Left forelimb (tissue), 1 donor: ENCODE measurements at regions not wholly inside any gene's neighbourhood (a gene's known extent, or its start where the extent isn't known, plus 50 kb on each side); places are given as distances from the start of the nearest gene placed in this dataset.
"Not testable (repeated sequence)": the region's sequence is repeated elsewhere in the genome, so short reads cannot be mapped to it uniquely, and the experiment has no call there.

Experiments
- DNase-seq: peaks from one replicate; pipeline ENCODE4 v3.0.0-alpha.2; 2018; ENCODE audit warnings: low spot score

- DNase-seq: no peak
Observed at GRCh38 chr18:10085416-10085815, 171.6 kb downstream of the VAPA start.

DNA sequence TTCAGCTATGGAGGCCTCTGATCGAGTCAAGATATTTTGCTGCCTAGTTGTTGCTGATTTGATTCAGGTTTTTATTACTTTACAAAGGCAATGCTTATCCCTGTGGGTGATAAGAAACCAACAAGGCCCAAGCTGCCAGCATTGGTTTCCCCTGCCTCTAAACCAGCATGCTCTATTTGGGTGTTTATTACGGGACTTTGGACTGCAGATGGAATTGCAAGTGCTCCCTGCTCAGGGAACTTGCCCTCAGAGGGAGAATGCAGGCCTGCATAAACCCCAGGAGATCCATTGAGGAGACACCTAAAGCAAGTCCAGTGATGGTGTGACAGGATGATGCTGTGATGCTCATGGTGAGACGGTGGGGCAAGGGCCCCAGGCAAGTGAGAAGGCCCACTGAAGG is 172.1 kb downstream of the VAPA start:
- DNase-seq: no peak

DNA sequence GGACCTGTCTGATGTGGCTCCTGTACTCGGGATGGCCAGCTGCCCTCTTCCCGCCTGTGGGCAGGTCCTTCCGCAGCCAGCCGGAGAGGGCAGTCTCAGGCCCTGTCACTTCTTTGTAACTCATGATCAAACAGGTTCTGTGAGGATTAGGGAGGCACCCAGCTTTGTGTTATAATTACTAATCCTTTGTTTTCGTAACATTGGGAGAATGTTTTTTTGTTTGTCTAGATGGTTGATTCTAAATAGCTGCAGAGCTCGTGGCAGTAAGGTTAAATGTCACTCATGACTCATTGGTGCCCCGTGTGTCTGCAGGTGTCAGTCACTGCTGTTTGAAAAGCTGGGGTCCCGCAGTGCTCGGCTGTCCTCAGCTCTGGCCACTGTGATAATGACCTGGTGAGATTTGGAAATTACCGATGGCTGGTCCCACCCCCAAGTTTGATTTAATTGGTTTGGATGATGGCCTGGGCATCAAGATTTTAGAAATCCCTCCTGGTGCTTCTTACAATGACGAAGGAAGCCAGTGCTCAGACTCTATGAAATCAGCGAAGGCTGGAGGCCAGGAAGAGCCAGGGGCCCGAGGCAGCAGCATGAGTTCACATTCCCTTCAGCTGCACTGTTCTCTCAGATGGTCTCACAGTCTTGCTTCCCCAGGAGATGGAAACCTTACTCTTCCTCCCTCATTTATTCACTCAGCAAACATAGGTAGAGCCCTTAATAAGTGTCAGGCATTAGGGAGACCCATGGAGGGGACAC is 172.8 kb downstream of the VAPA start:
- no peak for DNase-seq

DNA sequence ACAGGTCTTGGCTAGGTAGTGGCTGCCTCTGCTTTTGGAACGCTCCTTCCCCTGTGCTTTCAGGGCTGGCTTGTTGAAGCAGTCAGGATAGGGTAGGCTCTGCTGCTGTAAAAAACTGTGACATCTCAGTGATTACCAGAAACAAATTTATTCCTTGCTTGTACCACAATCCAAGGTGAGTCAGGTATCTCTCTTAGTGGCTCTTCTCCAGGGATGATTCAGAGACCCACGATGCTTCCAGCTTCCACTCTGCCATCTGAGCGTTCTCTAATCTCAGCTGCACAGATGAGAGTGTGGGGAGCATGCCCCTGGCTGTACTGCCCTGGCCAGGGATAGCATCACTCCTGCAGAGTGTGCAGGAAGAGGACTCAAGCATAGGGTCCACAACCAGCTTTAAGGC is 174.9 kb downstream of the VAPA start:
- DNase-seq: no peak

DNA sequence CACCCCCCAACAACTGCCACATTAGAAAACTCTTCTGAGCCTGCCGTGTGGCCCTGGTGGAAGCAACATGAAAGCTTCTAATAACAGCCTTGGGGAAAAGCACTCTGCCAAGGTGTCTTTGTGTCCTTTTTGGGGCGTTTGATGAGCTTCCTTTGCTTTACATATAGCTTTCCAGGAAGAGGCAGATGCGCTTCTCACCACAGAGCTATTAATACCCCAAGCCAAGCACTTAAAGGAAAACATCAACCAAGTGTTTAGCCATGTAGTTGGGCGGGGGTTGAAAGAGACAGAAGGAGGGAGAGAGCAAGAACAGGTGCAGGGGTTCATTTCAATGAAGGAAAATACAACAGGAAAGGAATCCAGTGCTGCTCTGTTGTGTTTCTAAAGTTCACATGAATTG is 176.1 kb downstream of the VAPA start:
- no peak for DNase-seq

DNA sequence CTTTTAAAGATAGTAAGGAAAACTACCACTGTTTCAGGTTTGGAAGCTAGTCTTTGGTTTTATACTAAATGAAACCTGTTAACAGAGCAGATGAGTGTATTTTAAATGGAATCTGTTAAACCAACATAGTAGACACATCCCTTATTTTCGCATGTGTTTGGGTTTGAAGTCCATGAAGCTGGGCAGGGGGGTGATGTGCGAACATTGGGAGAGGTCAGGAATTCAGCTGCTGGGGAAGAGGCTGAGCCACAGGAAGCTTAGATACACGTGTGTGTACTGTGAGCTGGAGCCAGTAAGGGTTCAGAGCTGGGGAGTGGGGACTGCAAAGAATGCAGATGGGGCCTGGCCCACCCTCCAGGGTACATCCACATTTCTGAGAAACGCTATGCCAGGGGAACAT is 176.9 kb downstream of the VAPA start:
- DNase-seq: no peak

DNA sequence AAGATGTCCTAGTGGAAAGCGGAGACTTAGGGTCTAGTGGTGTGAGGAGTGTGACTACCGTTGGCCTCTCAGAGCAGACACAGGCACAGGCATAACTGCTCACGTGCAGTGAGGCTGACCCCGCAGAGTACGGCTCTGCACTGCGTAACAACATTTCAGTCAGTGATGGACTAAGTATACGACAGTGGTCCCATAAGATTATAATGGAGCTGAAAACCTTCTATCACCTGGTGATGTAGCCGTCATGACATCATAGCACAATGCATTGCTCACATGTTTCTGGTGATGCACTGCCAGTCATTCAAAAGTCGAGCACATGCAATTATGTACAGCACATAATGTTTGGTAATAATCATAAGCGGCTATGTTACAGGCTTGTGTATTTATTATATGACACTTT is 179.6 kb downstream of the VAPA start:
- DNase-seq: no peak

- DNase-seq: no peak
Observed at GRCh38 chr18:10094154-10094553, 180.3 kb downstream of the VAPA start.

DNA sequence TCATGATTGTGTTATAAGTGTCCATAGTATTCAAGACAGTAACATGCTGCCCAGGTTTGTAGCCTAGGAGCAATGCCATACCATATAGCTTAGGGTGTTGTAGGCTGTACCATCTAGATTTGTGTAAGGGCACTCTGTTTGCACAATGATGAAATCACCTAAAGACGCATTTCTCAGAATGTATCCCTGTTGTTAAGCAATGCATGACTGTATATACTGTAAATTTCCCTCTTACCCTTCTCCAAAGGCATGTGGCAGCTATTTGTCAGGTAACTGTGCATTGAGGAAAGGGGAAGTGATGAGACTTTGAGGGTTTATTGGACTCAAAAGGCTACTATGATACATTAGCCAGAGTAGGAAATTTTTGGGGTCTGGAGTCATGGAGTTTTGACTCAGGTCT is 180.8 kb downstream of the VAPA start:
- no peak for DNase-seq

- DNase-seq: no peak
Observed at GRCh38 chr18:10095356-10095755, 181.5 kb downstream of the VAPA start.

DNA sequence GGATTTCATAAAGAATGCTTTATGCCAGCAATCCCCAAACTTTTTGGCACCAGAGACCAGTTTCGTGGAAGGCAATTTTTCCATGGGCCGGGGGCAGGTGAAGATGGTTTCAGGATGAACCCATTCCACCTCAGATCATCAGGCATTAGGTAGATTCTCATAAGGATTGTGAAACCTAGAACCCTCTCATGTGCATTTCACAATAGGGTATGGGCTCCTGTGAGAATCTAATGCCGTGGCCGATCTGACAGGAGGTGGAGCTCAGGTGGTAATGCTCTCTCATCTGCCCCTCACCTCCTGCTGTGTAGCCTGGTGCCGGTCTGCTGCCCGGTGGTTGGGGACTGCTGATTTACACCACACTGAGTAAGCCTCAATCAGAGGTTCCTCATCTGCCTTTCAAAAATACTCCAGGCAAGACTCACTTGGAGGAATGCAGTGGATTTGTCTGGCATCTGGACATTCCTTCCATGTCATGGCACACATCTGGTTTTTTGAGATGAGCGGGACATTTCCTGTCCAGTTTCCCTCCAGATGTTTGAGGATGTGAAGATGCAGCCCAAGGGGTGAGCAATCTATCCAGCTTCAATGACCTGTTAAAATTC is 185.8 kb downstream of the VAPA start:
- no peak for DNase-seq

DNA sequence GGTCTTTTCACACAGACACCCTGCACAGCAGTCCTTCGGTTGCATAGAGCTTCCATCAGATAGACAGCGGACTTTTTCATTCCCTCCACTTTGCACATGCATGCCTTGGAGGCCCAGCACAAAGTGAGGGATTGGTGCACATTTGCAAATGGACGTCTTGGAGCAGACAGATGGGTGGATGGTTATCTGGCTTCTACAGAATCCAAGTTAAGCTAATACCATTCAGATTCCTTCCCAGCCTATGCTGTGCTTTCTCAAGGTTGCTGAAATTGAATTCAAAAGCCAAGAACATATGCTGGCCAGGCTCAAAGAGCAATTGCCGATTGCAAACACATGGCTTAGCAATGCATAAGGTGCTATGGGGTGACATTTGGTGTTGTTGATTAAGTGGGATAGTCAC is 186.4 kb downstream of the VAPA start:
- no peak for DNase-seq

- DNase-seq: no peak
Observed at GRCh38 chr18:10100941-10101701, 187.3 kb downstream of the VAPA start.

DNA sequence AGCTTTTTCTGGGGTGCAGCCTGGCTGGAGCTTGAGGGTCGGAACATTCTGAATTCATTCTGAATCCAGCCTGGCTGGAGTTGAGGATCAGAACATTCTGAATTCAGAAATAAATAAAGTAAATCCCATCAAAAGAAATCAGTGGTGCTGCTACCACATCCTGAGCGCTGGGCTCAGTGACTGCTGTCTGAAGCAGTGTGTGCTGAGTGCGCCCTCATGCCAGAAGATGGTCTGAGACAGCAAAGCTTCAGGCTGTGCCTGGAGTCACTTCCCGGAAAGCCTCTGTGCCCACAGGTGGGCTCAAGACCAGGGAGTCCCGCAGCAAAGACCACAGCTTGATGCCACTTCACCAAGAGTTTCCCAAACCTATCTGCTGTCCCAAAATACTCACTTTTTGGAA is 187.9 kb downstream of the VAPA start:
- no peak for DNase-seq

DNA sequence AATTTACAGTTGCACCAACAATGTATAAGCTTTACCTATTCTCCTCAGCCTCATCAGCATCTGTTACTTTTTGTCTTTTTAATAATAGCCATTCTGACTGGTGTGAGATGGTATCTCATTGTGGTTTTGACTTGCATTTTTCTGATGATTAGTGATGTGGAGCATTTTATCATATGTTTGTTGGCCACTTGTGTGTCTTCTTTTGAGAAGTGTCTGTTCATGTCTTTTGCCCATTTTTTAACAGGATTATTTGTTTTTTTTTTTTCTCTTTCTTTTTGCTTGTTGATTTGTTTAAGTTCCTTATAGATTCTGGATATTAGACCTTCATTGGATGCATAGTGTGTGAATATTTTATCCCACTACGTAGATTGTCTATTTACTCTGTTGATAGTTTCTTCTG is 191.3 kb downstream of the VAPA start:
- not testable (repeated sequence) for DNase-seq

GRCh38 chr18:10111191-10111590 is 197.4 kb downstream of the VAPA start:
- no peak for DNase-seq

DNA sequence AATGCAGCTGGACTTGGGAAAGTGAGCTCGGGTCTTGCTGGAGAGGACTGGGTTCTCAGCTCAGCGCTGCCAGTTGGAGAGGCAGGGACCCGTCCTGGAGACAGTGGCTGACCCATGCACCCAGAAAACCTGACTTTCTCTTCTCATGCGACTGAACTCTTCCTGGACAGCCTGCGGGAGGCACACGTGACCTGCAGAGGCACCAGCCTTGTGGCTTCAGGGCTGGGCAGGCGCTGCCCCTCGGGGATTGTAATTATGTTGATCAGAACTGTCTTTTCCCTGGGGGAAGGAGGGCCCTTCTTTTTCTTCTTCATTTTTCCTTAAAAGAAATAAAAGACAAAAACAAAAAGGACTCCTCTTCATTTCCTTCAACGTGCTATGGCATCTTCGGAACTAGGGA is 198.1 kb downstream of the VAPA start:
- DNase-seq: no peak

GRCh38 chr18:10113121-10114022 is 199.6 kb downstream of the VAPA start:
- DNase-seq: no peak

DNA sequence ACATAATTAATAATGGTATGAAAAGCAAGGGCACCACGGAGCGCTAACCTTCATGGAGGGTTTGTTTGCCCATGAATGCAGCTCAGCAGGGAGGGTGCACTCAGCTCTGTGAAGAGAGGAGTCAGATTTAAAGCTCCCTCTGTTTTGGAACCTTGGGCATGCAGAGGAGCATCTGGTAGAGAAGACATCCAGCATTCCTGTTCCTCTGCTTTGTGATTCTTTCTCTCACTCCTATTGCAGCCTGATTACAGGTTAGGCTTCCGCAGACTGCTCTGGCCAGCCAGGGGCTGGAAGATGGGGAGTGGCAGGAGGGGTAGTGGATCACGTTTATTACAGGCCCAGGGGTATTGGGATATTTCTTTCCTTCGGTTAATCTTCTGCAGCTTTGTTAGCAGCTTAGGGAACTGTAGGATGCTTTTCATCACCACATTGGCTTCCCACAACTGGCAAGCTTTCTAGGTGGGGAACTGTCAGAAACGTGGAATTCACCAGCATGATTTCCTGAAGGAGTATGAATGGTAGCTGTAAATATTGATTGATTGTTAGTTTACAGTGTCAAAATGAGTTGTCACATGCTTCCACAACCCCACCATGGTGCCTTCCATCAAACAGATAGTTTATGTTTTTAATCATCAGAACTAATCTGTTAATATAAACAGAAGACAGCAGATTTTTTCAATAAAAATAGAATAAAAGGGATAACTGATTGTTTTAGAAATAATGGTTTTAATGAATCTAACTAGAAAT is 201.1 kb downstream of the VAPA start:
- DNase-seq: no peak

DNA sequence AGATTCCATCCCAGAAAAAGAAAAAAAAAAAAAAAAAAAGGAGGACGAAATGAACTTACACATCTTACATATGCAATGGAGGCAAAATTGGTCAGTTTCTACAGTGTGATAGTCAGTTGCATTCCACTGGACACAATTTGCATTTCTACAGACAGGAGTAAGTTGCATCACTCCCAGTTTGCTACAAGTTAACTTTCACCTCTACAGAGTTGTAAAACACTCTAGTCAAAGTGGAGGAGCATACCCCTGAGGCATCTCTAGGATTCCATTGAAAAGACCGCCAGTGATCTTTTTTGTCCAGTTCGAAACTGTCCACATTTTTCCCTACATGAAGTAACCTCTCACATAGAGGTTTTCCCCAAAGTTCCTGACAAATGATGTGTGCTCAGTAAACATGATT is 202.8 kb downstream of the VAPA start:
- no peak for DNase-seq

GRCh38 chr18:10119528-10119927 is 205.7 kb downstream of the VAPA start:
- DNase-seq: no peak

DNA sequence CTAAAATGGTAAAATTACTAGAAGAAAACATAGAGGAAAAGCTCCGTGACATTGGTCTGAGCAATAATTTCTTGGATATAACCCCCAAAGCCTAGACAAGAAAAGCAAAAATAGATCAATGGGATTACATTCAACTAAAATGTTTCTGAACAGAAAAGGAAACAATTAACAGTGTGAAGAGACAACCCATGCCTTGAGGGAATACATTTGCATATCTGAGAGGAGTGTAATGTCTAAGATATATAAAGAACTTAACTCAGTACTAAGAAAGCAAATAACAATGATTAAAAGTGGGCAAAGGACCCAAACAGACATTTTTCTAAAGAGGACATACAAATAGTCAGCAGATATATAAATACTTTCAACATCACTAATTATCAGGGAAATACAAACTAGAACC is 206.2 kb downstream of the VAPA start:
- DNase-seq: no peak
